H1 (cell line): ENCODE measurements at regions not wholly inside any gene's neighbourhood (a gene's known extent, or its start where the extent isn't known, plus 50 kb on each side); places are given as distances from the start of the nearest gene placed in this dataset.

Experiments
- CTCF ChIA-PET: fragments of 300-600 bp; sonication (Branson Sonifier 250); formaldehyde crosslinking; loops from one replicate; lab custom pipeline; 2021; ENCODE audit not compliant: partially characterized antibody; lab: Charles Lee
- POLR2A ChIA-PET: fragments of 300-600 bp; sonication (Branson Sonifier 250); formaldehyde crosslinking; loops from one replicate; lab custom pipeline; 2021; ENCODE audit warnings: inconsistent platforms; ENCODE audit not compliant: partially characterized antibody; lab: Charles Lee
- DNase-seq, 2 experiments: peaks; one replicate each; pipeline versions ENCODE4 v3.0.0 to v3.0.0-alpha.2; 2010 to 2022; ENCODE audit warnings: low spot score in 2 of 2, low read depth in 1 of 2, mixed read lengths in 1 of 2
- FAIRE-seq: peaks from 2 replicates; lab custom pipeline; 2011; peaks lifted over from hg19 to GRCh38; lab: Jason Lieb, UNC
- H2AFZ ChIP-seq: 2 replicates; pipeline ENCODE4 v1.8.1; 2012; ENCODE audit warnings: low read length, inconsistent platforms
- H2AK5ac ChIP-seq: 2 replicates; pipeline ENCODE4 v1.6.1; 2013; ENCODE audit warnings: low read depth, low read length
- H2BK120ac ChIP-seq: replicated peaks from 2 replicates; pipeline ENCODE3; 2013; ENCODE audit warnings: low read depth, low read length, inconsistent platforms
- H2BK12ac ChIP-seq: 2 replicates; pipeline ENCODE4 v1.6.1; 2013; ENCODE audit warnings: low read depth, low read length
- H2BK15ac ChIP-seq: 2 replicates; pipeline ENCODE4 v1.6.1; 2013; ENCODE audit warnings: low read length
- H2BK20ac ChIP-seq: 2 replicates; pipeline ENCODE4 v1.6.1; 2013; ENCODE audit warnings: low read length
- H2BK5ac ChIP-seq: 2 replicates; pipeline ENCODE4 v1.6.1; 2013; ENCODE audit warnings: low read depth, low read length
- H3K14ac ChIP-seq: 2 replicates; pipeline ENCODE4 v1.6.1; 2013; ENCODE audit warnings: inconsistent platforms; ENCODE audit not compliant: insufficient read length
- H3K18ac ChIP-seq: 2 replicates; pipeline ENCODE4 v1.6.1; 2013; ENCODE audit warnings: low read length; ENCODE audit errors: extremely low read depth
- H3K23ac ChIP-seq: 2 replicates; pipeline ENCODE4 v1.6.1; 2013; ENCODE audit warnings: inconsistent platforms; ENCODE audit not compliant: insufficient read length
- H3K23me2 ChIP-seq: 2 replicates; pipeline ENCODE4 v1.6.1; 2013; ENCODE audit warnings: low read depth, low read length
- H3K27ac ChIP-seq: 2 replicates; pipeline ENCODE4 v1.6.1; 2011; ENCODE audit warnings: low read depth, low read length, inconsistent platforms
- H3K27me3 ChIP-seq, 4 experiments: replicated peaks in 1 of 4; 1 replicate in 1 of 4; 2 replicates in 3 of 4; pipeline versions ENCODE4 v1.6.1 to v1.8.1; 2011 to 2013; ENCODE audit warnings: low read length in 3 of 4, mild to moderate bottlenecking in 3 of 4, inconsistent platforms in 2 of 4, mixed read lengths in 2 of 4, moderate library complexity in 1 of 4; ENCODE audit not compliant: control insufficient read depth in 3 of 4, insufficient read depth in 3 of 4; ENCODE audit errors: extremely low read depth in 1 of 4
- H3K36me3 ChIP-seq, 4 experiments: 2 replicates each; pipeline versions ENCODE4 v1.6.1 to v1.8.1; 2011 to 2013; ENCODE audit warnings: mild to moderate bottlenecking in 4 of 4, low read length in 3 of 4, moderate library complexity in 2 of 4, control low read depth in 1 of 4, inconsistent platforms in 1 of 4; ENCODE audit not compliant: insufficient read depth in 4 of 4, control insufficient read depth in 2 of 4
- H3K4ac ChIP-seq: replicated peaks from 2 replicates; pipeline ENCODE3; 2013; ENCODE audit warnings: low read length, low read depth, mixed read lengths, inconsistent platforms; ENCODE audit not compliant: insufficient read length
- H3K4me1 ChIP-seq, 4 experiments: replicated peaks in 1 of 4; 1 replicate in 1 of 4; 2 replicates in 3 of 4; pipeline versions ENCODE4 v1.6.1 to v1.8.1; 2011 to 2013; ENCODE audit warnings: low read length in 3 of 4, inconsistent platforms in 2 of 4, mixed read lengths in 1 of 4; ENCODE audit not compliant: insufficient read depth in 4 of 4, control insufficient read depth in 3 of 4
- H3K4me2 ChIP-seq, 2 experiments: 2 replicates each; pipeline versions ENCODE4 v1.6.1 to v1.8.1; 2011 to 2013; ENCODE audit warnings: low read depth in 2 of 2, low read length in 2 of 2, control low read depth in 1 of 2, inconsistent platforms in 1 of 2, mild to moderate bottlenecking in 1 of 2; ENCODE audit not compliant: insufficient read depth in 1 of 2
- H3K4me3 ChIP-seq, 4 experiments: fragments of 200-600, 300-600 bp in 1 of 4; sonication (generic), shearing (Covaris generic), sonication (Bioruptor Twin) in 1 of 4; 2 replicates each; pipeline versions ENCODE4 v1.5.1 to v1.8.1; 2011 to 2016; ENCODE audit warnings: low read length in 4 of 4, low read depth in 3 of 4, control low read depth in 2 of 4, inconsistent platforms in 2 of 4, mild to moderate bottlenecking in 2 of 4, mixed read lengths in 1 of 4, moderate library complexity in 1 of 4; ENCODE audit not compliant: insufficient read depth in 2 of 4; ENCODE audit errors: extremely low read depth in 1 of 4
- H3K56ac ChIP-seq: replicated peaks from 2 replicates; pipeline ENCODE3; 2013; ENCODE audit warnings: low read depth, mild to moderate bottlenecking, mixed read lengths, low read length, inconsistent platforms; ENCODE audit not compliant: insufficient read length
- H3K79me1 ChIP-seq: 2 replicates; pipeline ENCODE4 v1.6.1; 2013; ENCODE audit warnings: low read depth, low read length, control low read depth
- H3K79me2 ChIP-seq, 2 experiments: 2 replicates each; pipeline versions ENCODE4 v1.6.1 to v1.8.1; 2012 to 2013; ENCODE audit warnings: low read length in 2 of 2, mild to moderate bottlenecking in 2 of 2, inconsistent platforms in 1 of 2; ENCODE audit not compliant: insufficient read depth in 2 of 2, control insufficient read depth in 1 of 2
- H3K9ac ChIP-seq, 4 experiments: replicated peaks in 1 of 4; 1 replicate in 1 of 4; 2 replicates in 3 of 4; pipeline versions ENCODE4 v1.6.1 to v1.8.1; 2011 to 2013; ENCODE audit warnings: low read depth in 3 of 4, low read length in 3 of 4, control low read depth in 2 of 4, mild to moderate bottlenecking in 2 of 4, moderate library complexity in 2 of 4, inconsistent platforms in 1 of 4; ENCODE audit errors: extremely low read depth in 1 of 4
- H3K9me3 ChIP-seq, 2 experiments: 2 replicates each; pipeline versions ENCODE4 v1.6.1 to v1.8.1; 2012 to 2013; ENCODE audit warnings: mild to moderate bottlenecking in 2 of 2, moderate library complexity in 2 of 2, control low read depth in 1 of 2, inconsistent platforms in 1 of 2, low read depth in 1 of 2, low read length in 1 of 2, mixed read lengths in 1 of 2; ENCODE audit not compliant: insufficient read depth in 2 of 2
- H4K20me1 ChIP-seq, 2 experiments: replicated peaks in 1 of 2; 2 replicates each; pipeline versions ENCODE3 to v1.8.1; 2011 to 2013; ENCODE audit warnings: inconsistent platforms in 2 of 2, low read length in 2 of 2, mild to moderate bottlenecking in 1 of 2; ENCODE audit not compliant: insufficient read depth in 2 of 2, control insufficient read depth in 1 of 2
- H4K5ac ChIP-seq: 2 replicates; pipeline ENCODE4 v1.6.1; 2013; ENCODE audit warnings: low read length, low read depth, mixed read lengths, inconsistent platforms; ENCODE audit not compliant: insufficient read length
- H4K8ac ChIP-seq: 2 replicates; pipeline ENCODE4 v1.8.0; 2013; ENCODE audit warnings: mild to moderate bottlenecking, moderate library complexity, low read length, inconsistent platforms; ENCODE audit not compliant: insufficient read depth; ENCODE audit errors: extremely low read depth
- H4K91ac ChIP-seq: replicated peaks from 2 replicates; pipeline ENCODE3; 2013; ENCODE audit warnings: low read length, mixed read lengths, inconsistent platforms; ENCODE audit not compliant: insufficient read length
- ASH2L ChIP-seq: fragments of 200-600, 300-600 bp; sonication (generic); IDR thresholded peaks from one replicate; pipeline ENCODE4 v1.7.1; 2017; ENCODE audit warnings: low read length
- CEBPB ChIP-seq: IDR thresholded peaks from 2 replicates; pipeline ENCODE4 v1.6.1; 2012; ENCODE audit warnings: low read depth, low read length
- CHD2 ChIP-seq: IDR thresholded peaks from 2 replicates; pipeline ENCODE4 v1.6.1; 2012; ENCODE audit warnings: low read length, improper control_type of control experiment
- JUND ChIP-seq: IDR thresholded peaks from 2 replicates; pipeline ENCODE4 v1.6.1; 2011; ENCODE audit warnings: mild to moderate bottlenecking, improper control_type of control experiment, low read length
- KDM1A ChIP-seq: fragments of 200-600, 300-600 bp; sonication (generic); IDR thresholded peaks from 2 replicates; pipeline ENCODE4 v1.7.1; 2016; ENCODE audit warnings: mild to moderate bottlenecking, low read length, borderline replicate concordance
- RFX5 ChIP-seq: IDR thresholded peaks from 2 replicates; pipeline ENCODE4 v1.6.1; 2011; ENCODE audit warnings: low read depth, low read length, improper control_type of control experiment, borderline replicate concordance
- SP1 ChIP-seq: IDR thresholded peaks from 2 replicates; pipeline ENCODE4 v1.6.1; 2011; ENCODE audit warnings: low read depth, low read length
- SP2 ChIP-seq: IDR thresholded peaks from 2 replicates; pipeline ENCODE4 v1.6.1; 2012; ENCODE audit warnings: mild to moderate bottlenecking, low read length, inconsistent platforms
- SP4 ChIP-seq: IDR thresholded peaks from 2 replicates; pipeline ENCODE4 v1.6.1; 2012; ENCODE audit warnings: low read length, inconsistent platforms
- TAF7 ChIP-seq: optimal IDR thresholded peaks from 2 replicates; pipeline ENCODE3; 2011; ENCODE audit warnings: low read depth, mild to moderate bottlenecking, inconsistent platforms, low read length, moderate library complexity, borderline replicate concordance
- TEAD4 ChIP-seq: IDR thresholded peaks from 2 replicates; pipeline ENCODE4 v1.6.1; 2012; ENCODE audit warnings: low read depth, low read length, inconsistent platforms, mixed read lengths
- WGBS, 2 experiments: shearing (Covaris generic) in 1 of 2; methylation state at CpG; one replicate each; pipeline versions ENCODE4 v1.1.6 to v1.1.7; 2013 to 2015; ENCODE audit warnings: low lambda C conversion rate in 2 of 2, mixed read lengths in 2 of 2, inconsistent platforms in 1 of 2, low coverage in 1 of 2, missing lambda C conversion rate in 1 of 2; ENCODE audit not compliant: insufficient replicate concordance in 2 of 2, insufficient coverage in 1 of 2, insufficient read length in 1 of 2; ENCODE audit errors: extremely low coverage in 1 of 2, missing lambda C conversion rate in 1 of 2; 5-methylcytosine and 5-hydroxymethylcytosine counted together
- TF ChIP-seq, protein P1 (sequence below), 3 experiments: IDR thresholded peaks; 1 replicate in 2 of 3; 2 replicates in 1 of 3; pipeline versions ENCODE4 v1.5.1 to v1.6.1; 2011; ENCODE audit warnings: low read length in 3 of 3, mild to moderate bottlenecking in 3 of 3, inconsistent platforms in 2 of 3, low read depth in 1 of 3, moderate library complexity in 1 of 3; ENCODE audit not compliant: insufficient read depth in 1 of 3; ENCODE audit errors: control extremely low read depth in 1 of 3
- TF ChIP-seq, protein P2 (sequence below): IDR thresholded peaks from 2 replicates; pipeline ENCODE4 v1.6.1; 2011; ENCODE audit warnings: low read depth, mild to moderate bottlenecking, low read length; ENCODE audit not compliant: insufficient read depth

DNA sequence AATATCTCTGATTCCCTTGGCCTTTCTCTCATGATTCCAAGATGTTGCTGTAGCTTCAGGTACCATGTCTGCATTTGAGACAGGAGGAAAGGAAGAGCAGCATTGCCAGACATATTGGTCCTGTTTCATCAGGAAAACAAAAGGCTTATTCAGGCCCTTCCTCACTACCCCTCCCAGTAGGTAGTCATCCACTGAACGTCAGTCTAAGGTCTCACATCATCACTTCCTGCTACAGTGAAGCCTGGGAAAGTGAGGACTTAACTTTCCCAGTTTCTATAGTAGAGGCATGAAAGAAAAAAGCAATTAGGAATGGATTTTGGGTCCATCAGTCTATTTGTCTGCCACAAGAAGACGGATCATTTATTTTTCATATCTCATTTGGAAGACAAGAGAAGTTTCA lies 85.7 kb upstream of the SOX4 start:
- H2AFZ ChIP-seq: no peak overlapping the region
- no peak for FAIRE-seq
- CTCF ChIA-PET: interaction anchor here (0.7 kb wide), 1 partner anchor 493 kb away, joined by 3 read pairs; no protein-coding TSS in a partner anchor
- TF ChIP-seq CEBPB: no peak
- no peak for TF ChIP-seq KDM1A
- no peak for TF ChIP-seq RFX5
- TF ChIP-seq CHD2: no peak
- TF ChIP-seq, protein P1, sequence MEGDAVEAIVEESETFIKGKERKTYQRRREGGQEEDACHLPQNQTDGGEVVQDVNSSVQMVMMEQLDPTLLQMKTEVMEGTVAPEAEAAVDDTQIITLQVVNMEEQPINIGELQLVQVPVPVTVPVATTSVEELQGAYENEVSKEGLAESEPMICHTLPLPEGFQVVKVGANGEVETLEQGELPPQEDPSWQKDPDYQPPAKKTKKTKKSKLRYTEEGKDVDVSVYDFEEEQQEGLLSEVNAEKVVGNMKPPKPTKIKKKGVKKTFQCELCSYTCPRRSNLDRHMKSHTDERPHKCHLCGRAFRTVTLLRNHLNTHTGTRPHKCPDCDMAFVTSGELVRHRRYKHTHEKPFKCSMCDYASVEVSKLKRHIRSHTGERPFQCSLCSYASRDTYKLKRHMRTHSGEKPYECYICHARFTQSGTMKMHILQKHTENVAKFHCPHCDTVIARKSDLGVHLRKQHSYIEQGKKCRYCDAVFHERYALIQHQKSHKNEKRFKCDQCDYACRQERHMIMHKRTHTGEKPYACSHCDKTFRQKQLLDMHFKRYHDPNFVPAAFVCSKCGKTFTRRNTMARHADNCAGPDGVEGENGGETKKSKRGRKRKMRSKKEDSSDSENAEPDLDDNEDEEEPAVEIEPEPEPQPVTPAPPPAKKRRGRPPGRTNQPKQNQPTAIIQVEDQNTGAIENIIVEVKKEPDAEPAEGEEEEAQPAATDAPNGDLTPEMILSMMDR (IDR thresholded peaks at IDR 0.05; ENCODE audit: control extremely low read depth in 1 of 3, insufficient read depth in 1 of 3, low read depth in 1 of 3, low read length in 3 of 3): no peak
- TF ChIP-seq TAF7: no peak
- TF ChIP-seq JUND: no peak
- TF ChIP-seq SP2: no peak
- TF ChIP-seq SP4: no peak
- TF ChIP-seq ASH2L: no peak
- no peak for TF ChIP-seq SP1
- TF ChIP-seq, protein P2, sequence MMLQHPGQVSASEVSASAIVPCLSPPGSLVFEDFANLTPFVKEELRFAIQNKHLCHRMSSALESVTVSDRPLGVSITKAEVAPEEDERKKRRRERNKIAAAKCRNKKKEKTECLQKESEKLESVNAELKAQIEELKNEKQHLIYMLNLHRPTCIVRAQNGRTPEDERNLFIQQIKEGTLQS: no peak
- no peak for TF ChIP-seq TEAD4

More for the DNA sequence above, 85.7 kb upstream of the SOX4 start:
- H2BK15ac ChIP-seq: no peak overlapping the region
- no peak overlapping the region for H3K23ac ChIP-seq
- H4K5ac ChIP-seq: no peak overlapping the region
- H3K4me2 ChIP-seq: no peak overlapping the region
- no peak overlapping the region for H3K4me3 ChIP-seq
- H3K79me2 ChIP-seq: no peaks in the 10 kb centered on the region
- H3K23me2 ChIP-seq: no peaks in the 10 kb centered on the region
- H3K79me1 ChIP-seq: no peaks in the 10 kb centered on the region
- no peak overlapping the region for H2BK120ac ChIP-seq
- POLR2A ChIA-PET: no interaction called here
- H4K8ac ChIP-seq: no peak overlapping the region
- H2BK20ac ChIP-seq: no peak overlapping the region
- H3K18ac ChIP-seq: no peak overlapping the region
- H3K56ac ChIP-seq: no peak overlapping the region
- DNase-seq: no peak
- no peaks in the 10 kb centered on the region for H4K20me1 ChIP-seq
- WGBS, 2 experiments: 82% methylated on average over 2 of the region's 2 CpGs; no CpG with 5 or more reads in 1 of the 2 experiments
- H2BK5ac ChIP-seq: no peak overlapping the region
- H3K4ac ChIP-seq: no peak overlapping the region
- H3K4me1 ChIP-seq: no peaks in the 10 kb centered on the region; a peak in 1 of 7 replicates
- no peak overlapping the region for H3K14ac ChIP-seq
- no peaks in the 10 kb centered on the region for H3K27me3 ChIP-seq
- H3K36me3 ChIP-seq: no peaks in the 10 kb centered on the region
- H3K9ac ChIP-seq: no peak overlapping the region
- H2AK5ac ChIP-seq: no peak overlapping the region
- no peak overlapping the region for H2BK12ac ChIP-seq
- no peaks in the 10 kb centered on the region for H3K9me3 ChIP-seq
- H3K27ac ChIP-seq: no peak overlapping the region
- H4K91ac ChIP-seq: no peak overlapping the region
